Lower leg skin (tissue), 3 donors: ENCODE measurements at regions not wholly inside any gene's neighbourhood (a gene's known extent, or its start where the extent isn't known, plus 50 kb on each side); places are given as distances from the start of the nearest gene placed in this dataset.

ENCODE experiments used
- POLR2A ChIP-seq, 2 donors: fragments of 450-650 bp; IDR thresholded peaks; one replicate each; pipeline ENCODE4 v1.6.1; 2016 to 2017; ENCODE audit warnings: antibody characterized with exemption in 2 of 2, mild to moderate bottlenecking in 1 of 2, moderate library complexity in 1 of 2
- TF ChIP-seq, protein P1 (sequence below), 3 donors: fragments of 450-650 bp; IDR thresholded peaks; one replicate each; pipeline ENCODE4 v1.5.1; 2016; ENCODE audit warnings: antibody characterized with exemption in 3 of 3, mild to moderate bottlenecking in 3 of 3, moderate library complexity in 2 of 3

DNA sequence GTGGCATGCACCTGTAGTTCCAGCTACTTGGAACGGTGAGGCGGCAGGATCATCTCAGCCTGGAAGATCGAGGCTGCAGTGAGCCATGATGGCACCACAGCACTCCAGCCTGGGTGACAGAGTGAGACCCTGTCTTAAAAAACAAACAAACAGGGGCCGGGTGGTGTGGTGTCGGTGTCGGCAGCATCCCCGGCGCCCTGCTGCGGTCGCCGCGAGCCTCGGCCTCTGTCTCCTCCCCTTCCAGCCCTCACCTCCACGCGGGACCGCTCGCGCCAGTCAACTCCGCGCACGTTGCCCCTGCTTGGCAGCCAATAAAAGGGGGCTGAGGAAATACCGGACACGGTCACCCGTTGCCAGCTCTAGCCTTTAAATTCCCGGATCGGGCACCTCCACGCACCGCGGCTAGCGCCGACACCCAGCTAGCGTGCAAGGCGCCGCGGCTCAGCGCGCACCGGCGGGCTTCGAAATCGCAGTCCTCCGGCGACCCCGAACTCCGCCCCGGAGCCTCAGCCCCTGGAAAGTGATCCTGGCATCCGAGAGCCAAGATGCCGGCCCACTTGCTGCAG is 204.7 kb downstream of the CDRT15L2 start:
- TF ChIP-seq, protein P1, sequence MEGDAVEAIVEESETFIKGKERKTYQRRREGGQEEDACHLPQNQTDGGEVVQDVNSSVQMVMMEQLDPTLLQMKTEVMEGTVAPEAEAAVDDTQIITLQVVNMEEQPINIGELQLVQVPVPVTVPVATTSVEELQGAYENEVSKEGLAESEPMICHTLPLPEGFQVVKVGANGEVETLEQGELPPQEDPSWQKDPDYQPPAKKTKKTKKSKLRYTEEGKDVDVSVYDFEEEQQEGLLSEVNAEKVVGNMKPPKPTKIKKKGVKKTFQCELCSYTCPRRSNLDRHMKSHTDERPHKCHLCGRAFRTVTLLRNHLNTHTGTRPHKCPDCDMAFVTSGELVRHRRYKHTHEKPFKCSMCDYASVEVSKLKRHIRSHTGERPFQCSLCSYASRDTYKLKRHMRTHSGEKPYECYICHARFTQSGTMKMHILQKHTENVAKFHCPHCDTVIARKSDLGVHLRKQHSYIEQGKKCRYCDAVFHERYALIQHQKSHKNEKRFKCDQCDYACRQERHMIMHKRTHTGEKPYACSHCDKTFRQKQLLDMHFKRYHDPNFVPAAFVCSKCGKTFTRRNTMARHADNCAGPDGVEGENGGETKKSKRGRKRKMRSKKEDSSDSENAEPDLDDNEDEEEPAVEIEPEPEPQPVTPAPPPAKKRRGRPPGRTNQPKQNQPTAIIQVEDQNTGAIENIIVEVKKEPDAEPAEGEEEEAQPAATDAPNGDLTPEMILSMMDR (IDR thresholded peaks at IDR 0.05): no peak
- no peak for TF ChIP-seq POLR2A (IDR thresholded peaks at IDR 0.05)
